ENCODE measurements at regions not wholly inside any gene's neighbourhood (a gene's known extent, or its start where the extent isn't known, plus 50 kb on each side); places are given as distances from the start of the nearest gene placed in this dataset.

- no peak for ATAC-seq
Observed at GRCh38 chr7:22622116-22622785, 104.7 kb upstream of the IL6 start.

DNA sequence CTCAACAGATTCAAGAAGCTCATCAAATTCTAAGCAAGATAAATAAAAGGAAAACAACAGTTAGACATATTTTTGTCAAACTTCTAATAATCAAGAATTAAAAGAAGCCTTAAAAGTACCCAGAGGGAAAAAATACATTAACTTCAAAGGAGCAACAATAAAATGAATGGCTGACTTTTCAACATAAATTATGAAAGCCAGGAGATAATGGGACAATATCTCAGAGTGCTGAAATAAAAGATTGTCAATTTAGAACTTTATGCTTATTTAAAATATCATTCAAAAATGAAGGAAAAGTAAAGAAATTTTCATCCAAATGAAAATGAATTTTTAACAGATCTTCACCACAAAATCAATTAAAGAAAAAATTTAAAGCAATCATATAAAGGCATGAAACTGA is 108.5 kb upstream of the IL6 start:
- ATAC-seq: no peak

DNA sequence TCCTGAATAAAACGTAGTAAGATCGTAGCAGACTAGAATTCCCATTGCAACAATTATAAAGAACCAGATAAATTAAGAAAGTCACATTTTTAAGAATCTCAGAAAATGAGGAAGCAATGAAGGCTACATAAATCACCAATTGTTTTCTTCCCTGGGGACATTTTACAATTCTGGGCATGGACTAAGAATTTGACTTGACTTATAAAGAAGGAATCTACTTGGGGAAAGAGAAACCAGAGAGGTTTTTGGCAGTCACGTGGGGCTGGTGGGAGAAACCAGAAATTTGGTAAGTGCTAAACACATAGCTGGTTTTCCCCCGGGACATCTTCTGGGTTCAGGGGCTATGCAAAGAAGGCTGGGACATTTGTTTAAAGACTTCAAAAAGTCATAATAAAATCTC is 109.8 kb upstream of the IL6 start:
- ATAC-seq: no peak

DNA sequence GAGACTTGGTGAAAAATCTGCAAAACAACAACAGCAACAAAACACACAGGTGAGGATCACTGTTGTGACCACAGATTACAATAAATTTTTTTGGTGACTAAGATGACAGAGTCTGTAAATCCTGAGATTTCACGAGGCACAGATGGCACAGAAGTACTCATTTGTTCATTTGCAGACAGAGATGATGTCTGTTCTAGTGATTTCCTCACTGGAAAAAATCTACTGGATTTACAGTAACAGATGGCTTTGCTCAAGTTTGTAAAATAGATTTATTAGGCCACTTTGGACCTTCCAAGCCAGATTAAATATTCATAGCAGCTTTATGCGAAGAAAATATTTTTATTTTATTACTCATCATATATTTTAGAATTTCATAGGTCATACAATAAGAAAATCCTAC is 113.5 kb upstream of the IL6 start:
- no peak for ATAC-seq

- ATAC-seq: peak in 1 of 2 donors; percentile 27
Observed at GRCh38 chr7:22612776-22613175, 112.8 kb upstream of the STEAP1B start.

GRCh38 chr7:22611758-22612079 is 111.7 kb upstream of the STEAP1B start:
- no peak for ATAC-seq

DNA sequence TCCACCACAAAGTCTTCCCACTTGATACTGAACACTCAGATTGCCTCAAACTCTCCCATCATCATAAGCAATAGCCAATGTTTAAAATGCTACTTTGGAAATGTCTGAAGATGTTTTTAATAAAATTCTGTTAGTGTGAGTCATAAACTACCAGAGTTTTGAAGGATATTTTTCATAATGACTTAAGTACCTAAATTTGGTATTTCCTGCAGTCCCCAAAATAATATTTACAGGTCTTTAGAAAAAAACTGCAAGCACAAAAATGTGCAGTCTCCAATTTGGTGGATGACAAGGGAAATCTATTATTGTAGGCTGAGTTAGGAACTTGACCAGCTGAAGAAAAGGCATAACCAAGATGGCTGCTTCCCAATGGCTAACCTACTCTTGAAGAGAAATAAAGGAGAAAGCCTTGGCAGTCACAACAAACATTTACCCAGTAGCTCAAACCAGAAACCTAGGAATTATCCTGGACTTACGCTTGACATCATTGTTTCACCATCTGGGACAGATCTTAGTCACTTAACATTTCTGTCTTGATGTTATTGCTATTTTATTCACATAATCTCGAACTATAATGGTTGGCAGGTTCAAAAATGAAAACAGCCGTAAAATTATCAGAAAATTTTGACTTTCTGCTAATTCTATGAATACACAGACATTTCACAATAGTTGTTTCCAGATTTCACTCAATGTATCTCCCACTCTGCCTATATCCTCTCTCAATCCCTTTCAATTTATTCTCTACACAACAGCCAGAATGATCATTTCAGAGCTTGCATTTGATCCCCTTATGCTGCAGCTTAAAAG is 111.2 kb upstream of the STEAP1B start:
- ATAC-seq: no peak

DNA sequence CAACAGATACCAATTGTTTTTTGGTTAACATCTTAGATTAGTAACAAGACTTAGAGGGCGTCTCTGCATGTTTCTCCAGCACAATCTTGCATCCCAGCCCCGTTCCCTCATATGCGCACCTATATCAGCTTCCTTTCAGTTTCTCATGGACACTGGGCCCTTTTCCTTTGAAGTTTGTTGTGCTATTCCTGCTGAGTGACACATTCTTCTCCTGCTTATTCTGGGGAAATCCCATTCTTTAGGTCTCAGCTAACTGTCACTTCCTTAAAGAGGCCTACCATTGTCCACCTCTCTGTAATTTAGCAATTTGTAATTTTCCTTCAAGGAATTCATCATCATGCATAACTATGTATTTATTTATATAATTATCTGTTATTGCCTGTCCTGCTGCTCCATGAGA is 110.3 kb upstream of the STEAP1B start:
- ATAC-seq: no peak

DNA sequence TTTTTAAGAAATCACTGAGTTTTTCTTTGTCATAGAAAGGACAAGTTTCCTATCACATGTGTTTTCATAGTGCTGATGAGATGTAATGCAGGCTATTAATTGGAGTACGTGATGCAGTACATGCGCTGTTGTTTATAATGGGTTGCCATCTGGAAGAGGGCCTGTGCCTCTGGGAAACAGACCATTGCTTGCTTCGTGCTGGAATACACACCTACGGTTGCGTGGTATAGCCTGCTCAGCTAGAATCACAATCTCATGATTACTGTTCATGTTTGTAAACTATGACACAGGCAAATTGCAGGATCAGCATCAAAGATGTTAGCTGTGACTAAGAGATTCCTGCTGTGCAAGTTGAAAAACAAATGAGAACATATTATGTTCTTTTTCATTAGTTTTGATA is 107.2 kb upstream of the STEAP1B start:
- ATAC-seq: no peak

- ATAC-seq: no peak
Observed at GRCh38 chr7:22604246-22604645, 104.3 kb upstream of the STEAP1B start.

- no peak for ATAC-seq
Observed at GRCh38 chr7:22601812-22602565, 102.0 kb upstream of the STEAP1B start.

GRCh38 chr7:22601408-22601807 is 101.4 kb upstream of the STEAP1B start:
- no peak for ATAC-seq

GRCh38 chr7:22601003-22601402 is 101.0 kb upstream of the STEAP1B start:
- ATAC-seq: no peak

DNA sequence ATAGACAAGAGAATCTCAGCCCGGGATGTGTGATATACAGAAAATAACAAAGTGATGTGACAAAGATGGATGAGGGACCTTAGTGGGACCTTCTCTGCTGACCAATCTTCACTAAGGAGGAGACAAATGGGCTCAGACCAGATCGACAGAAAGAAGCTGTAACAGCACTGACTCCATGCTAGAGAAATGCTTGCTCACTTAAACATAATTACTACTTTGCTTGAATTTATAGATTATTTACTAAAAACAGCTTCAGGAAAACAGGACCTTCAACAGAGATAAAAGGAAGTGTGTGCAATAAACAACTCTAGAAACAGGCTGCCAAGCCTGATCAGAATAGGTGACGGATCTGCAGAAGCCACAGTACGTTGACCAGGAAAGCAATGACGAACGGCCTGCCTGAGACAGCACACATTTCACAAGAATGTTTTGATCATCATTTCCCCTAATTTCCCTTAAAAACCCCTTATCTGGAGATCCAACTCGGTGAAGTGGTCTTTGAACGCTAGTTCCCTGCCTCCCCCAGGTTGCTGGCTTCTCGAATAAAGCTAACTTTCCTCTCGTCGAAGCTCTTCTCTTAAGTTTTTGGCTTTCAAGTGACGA is 98.4 kb upstream of the STEAP1B start:
- ATAC-seq: no peak

DNA sequence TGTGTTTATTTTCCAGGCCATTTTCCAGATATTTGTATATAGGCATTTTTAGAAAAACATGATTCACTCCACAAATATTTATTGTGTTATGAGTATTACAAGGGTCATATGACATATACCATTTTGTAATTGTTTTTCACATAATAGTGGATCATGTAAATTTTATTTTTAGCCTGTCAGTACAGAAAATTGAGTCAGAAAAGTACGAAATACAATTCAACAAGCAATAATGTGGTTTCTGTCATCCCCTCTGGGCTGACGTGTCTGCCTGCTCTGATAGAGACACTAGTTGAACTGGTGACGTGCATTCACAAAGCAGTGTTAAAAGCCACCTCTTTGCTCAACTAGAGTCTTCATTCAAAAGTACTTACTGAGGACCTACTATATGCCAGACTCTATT is 97.9 kb upstream of the STEAP1B start:
- ATAC-seq: no peak

DNA sequence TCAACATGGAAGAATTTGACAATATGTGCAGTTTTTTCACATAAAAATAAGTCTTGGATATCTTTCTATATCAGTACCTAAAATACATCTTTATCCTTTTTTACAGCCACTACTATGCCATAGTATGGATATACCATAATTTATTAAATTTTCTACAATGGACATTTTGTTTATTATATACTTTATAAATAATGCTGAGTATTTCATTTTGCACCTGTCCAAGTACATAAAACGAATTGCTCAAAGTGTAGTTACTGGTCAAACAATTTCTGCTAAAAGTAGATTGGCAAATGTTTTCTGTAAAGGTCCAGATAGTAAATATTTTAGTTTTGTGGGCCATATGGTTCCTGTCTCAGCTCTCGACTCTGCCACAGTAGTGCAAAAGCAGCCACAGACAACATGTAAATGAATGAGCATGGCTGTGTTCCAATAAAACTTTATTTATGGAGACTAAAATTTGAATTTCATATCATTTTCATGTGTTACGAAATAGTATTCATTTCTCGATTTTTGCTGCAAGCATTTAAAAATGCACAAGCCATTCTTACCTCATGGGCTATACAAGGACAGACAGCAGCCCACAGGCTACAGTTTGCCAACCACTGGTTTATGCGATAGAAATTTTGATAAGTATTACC is 96.9 kb upstream of the STEAP1B start:
- ATAC-seq: no peak

DNA sequence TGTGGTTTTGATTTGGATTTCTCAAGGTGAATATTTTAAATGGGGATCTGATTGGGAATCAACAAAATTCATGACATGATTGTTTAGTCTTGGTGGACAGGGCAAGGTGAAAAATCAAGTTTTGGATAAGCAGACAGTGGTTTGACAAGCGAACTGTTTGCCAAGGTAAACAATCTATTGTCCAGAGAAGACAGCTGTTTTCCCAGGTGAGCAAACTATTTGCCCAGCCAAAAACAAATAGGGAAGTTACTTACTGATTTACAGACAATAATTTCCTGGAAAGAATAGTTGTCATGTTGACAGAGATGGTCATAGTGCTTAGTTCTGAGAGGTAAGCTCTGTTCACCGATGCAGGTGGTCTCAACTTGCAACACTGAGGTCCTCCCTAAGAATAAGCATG is 94.0 kb upstream of the STEAP1B start:
- ATAC-seq: no peak

DNA sequence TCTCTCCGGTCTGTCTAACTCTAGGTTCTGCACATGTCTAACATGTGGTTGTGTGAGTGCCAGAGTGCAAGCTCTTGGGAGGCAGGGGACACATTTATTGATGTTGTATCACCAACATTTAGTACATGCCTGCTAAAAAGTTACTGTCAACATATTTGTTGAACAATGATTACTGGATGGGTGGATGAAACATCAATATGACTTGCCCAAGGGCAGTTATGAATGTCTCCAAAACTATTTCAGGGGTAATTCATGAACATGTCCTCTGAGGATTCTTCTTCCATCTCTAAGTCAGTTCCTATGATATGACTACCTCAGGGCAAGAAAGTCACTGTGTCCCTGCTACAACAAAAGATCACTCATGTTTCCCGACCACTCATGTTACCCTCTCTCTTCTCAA is 91.3 kb upstream of the STEAP1B start:
- ATAC-seq: no peak

GRCh38 chr7:22589641-22590201 is 89.7 kb upstream of the STEAP1B start:
- no peak for ATAC-seq

DNA sequence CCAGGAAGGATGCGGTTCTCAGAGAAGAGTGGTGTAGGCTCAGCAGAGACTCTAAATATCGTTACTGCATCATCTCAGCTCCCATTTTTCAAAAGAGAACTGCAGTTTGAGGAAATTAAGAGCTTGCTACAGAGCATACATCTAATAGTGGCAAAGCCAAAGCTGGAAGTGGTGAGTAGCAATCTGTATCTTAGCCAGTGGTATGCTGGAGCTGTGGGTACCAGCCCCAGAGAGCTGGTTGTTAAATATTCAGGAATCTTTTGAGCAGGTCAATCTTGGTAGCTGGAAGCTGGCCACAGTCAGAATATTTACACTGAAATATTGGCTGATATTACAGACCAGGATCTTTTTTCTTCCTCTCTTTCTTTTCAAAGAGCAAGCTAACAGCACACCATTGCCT is 88.4 kb upstream of the STEAP1B start:
- ATAC-seq: no peak

DNA sequence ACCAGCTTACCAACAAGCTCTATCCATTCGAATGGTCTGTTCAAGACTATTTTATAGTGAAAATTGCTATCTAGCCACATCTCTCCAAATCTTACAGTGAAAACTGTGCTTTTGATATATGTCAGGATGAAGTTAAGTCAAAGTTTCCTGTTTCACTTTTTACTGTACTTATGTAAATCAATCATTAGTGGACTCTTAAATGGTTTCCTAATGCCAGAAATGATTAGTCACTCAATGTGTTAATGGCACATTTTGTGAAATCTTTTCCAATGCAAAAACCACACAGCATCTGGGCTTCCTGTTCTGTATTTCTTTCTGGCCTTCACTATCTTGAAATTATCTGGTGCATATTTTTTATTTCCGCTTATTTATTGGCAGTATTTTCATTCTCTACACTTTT is 87.3 kb upstream of the STEAP1B start:
- peak in 1 of 2 donors; percentile 43 for ATAC-seq

DNA sequence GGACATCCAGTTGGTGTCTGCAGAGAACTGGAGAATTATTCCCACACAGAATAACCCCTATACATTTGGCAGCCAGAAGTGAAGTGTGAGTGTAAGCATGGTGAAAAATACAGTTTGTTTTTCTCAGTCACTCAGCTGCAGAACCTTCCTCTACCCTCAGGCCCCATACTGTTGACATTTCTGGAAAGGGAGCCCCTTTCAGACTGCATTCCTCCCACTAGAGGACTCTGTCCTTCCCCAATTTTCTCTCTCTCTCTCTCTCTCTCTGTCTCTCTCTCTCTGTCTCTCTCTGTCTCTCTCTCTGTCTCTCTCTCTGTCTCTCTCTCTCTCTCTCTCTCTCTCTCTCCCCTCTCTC is 86.8 kb upstream of the STEAP1B start:
- ATAC-seq: no peak

Measured in activated CD4-positive, CD25-positive, alpha-beta regulatory T cell treated with anti-CD3 and anti-CD28 coated beads, Interleukin-2, amount 50 U/mL, for 24 hours (primary cell).